H1 (cell line): ENCODE measurements at regions not wholly inside any gene's neighbourhood (a gene's known extent, or its start where the extent isn't known, plus 50 kb on each side); places are given as distances from the start of the nearest gene placed in this dataset.

Source experiments
- CTCF ChIA-PET: fragments of 300-600 bp; sonication (Branson Sonifier 250); formaldehyde crosslinking; loops from one replicate; lab custom pipeline; 2021; ENCODE audit not compliant: partially characterized antibody; lab: Charles Lee
- POLR2A ChIA-PET: fragments of 300-600 bp; sonication (Branson Sonifier 250); formaldehyde crosslinking; loops from one replicate; lab custom pipeline; 2021; ENCODE audit warnings: inconsistent platforms; ENCODE audit not compliant: partially characterized antibody; lab: Charles Lee
- DNase-seq, 2 experiments: peaks; one replicate each; pipeline versions ENCODE4 v3.0.0 to v3.0.0-alpha.2; 2010 to 2022; ENCODE audit warnings: low spot score in 2 of 2, low read depth in 1 of 2, mixed read lengths in 1 of 2
- FAIRE-seq: peaks from 2 replicates; lab custom pipeline; 2011; peaks lifted over from hg19 to GRCh38; lab: Jason Lieb, UNC
- H2AFZ ChIP-seq: 2 replicates; pipeline ENCODE4 v1.8.1; 2012; ENCODE audit warnings: low read length, inconsistent platforms
- H2AK5ac ChIP-seq: 2 replicates; pipeline ENCODE4 v1.6.1; 2013; ENCODE audit warnings: low read depth, low read length
- H2BK120ac ChIP-seq: replicated peaks from 2 replicates; pipeline ENCODE3; 2013; ENCODE audit warnings: low read depth, low read length, inconsistent platforms
- H2BK12ac ChIP-seq: 2 replicates; pipeline ENCODE4 v1.6.1; 2013; ENCODE audit warnings: low read depth, low read length
- H2BK15ac ChIP-seq: 2 replicates; pipeline ENCODE4 v1.6.1; 2013; ENCODE audit warnings: low read length
- H2BK20ac ChIP-seq: 2 replicates; pipeline ENCODE4 v1.6.1; 2013; ENCODE audit warnings: low read length
- H2BK5ac ChIP-seq: 2 replicates; pipeline ENCODE4 v1.6.1; 2013; ENCODE audit warnings: low read depth, low read length
- H3K14ac ChIP-seq: 2 replicates; pipeline ENCODE4 v1.6.1; 2013; ENCODE audit warnings: inconsistent platforms; ENCODE audit not compliant: insufficient read length
- H3K18ac ChIP-seq: 2 replicates; pipeline ENCODE4 v1.6.1; 2013; ENCODE audit warnings: low read length; ENCODE audit errors: extremely low read depth
- H3K23ac ChIP-seq: 2 replicates; pipeline ENCODE4 v1.6.1; 2013; ENCODE audit warnings: inconsistent platforms; ENCODE audit not compliant: insufficient read length
- H3K23me2 ChIP-seq: 2 replicates; pipeline ENCODE4 v1.6.1; 2013; ENCODE audit warnings: low read depth, low read length
- H3K27ac ChIP-seq: 2 replicates; pipeline ENCODE4 v1.6.1; 2011; ENCODE audit warnings: low read depth, low read length, inconsistent platforms
- H3K27me3 ChIP-seq, 4 experiments: replicated peaks in 1 of 4; 1 replicate in 1 of 4; 2 replicates in 3 of 4; pipeline versions ENCODE4 v1.6.1 to v1.8.1; 2011 to 2013; ENCODE audit warnings: low read length in 3 of 4, mild to moderate bottlenecking in 3 of 4, inconsistent platforms in 2 of 4, mixed read lengths in 2 of 4, moderate library complexity in 1 of 4; ENCODE audit not compliant: control insufficient read depth in 3 of 4, insufficient read depth in 3 of 4; ENCODE audit errors: extremely low read depth in 1 of 4
- H3K36me3 ChIP-seq, 4 experiments: 2 replicates each; pipeline versions ENCODE4 v1.6.1 to v1.8.1; 2011 to 2013; ENCODE audit warnings: mild to moderate bottlenecking in 4 of 4, low read length in 3 of 4, moderate library complexity in 2 of 4, control low read depth in 1 of 4, inconsistent platforms in 1 of 4; ENCODE audit not compliant: insufficient read depth in 4 of 4, control insufficient read depth in 2 of 4
- H3K4ac ChIP-seq: replicated peaks from 2 replicates; pipeline ENCODE3; 2013; ENCODE audit warnings: low read length, low read depth, mixed read lengths, inconsistent platforms; ENCODE audit not compliant: insufficient read length
- H3K4me1 ChIP-seq, 4 experiments: replicated peaks in 1 of 4; 1 replicate in 1 of 4; 2 replicates in 3 of 4; pipeline versions ENCODE4 v1.6.1 to v1.8.1; 2011 to 2013; ENCODE audit warnings: low read length in 3 of 4, inconsistent platforms in 2 of 4, mixed read lengths in 1 of 4; ENCODE audit not compliant: insufficient read depth in 4 of 4, control insufficient read depth in 3 of 4
- H3K4me2 ChIP-seq, 2 experiments: 2 replicates each; pipeline versions ENCODE4 v1.6.1 to v1.8.1; 2011 to 2013; ENCODE audit warnings: low read depth in 2 of 2, low read length in 2 of 2, control low read depth in 1 of 2, inconsistent platforms in 1 of 2, mild to moderate bottlenecking in 1 of 2; ENCODE audit not compliant: insufficient read depth in 1 of 2
- H3K4me3 ChIP-seq, 4 experiments: fragments of 200-600, 300-600 bp in 1 of 4; sonication (generic), shearing (Covaris generic), sonication (Bioruptor Twin) in 1 of 4; 2 replicates each; pipeline versions ENCODE4 v1.5.1 to v1.8.1; 2011 to 2016; ENCODE audit warnings: low read length in 4 of 4, low read depth in 3 of 4, control low read depth in 2 of 4, inconsistent platforms in 2 of 4, mild to moderate bottlenecking in 2 of 4, mixed read lengths in 1 of 4, moderate library complexity in 1 of 4; ENCODE audit not compliant: insufficient read depth in 2 of 4; ENCODE audit errors: extremely low read depth in 1 of 4
- H3K56ac ChIP-seq: replicated peaks from 2 replicates; pipeline ENCODE3; 2013; ENCODE audit warnings: low read depth, mild to moderate bottlenecking, mixed read lengths, low read length, inconsistent platforms; ENCODE audit not compliant: insufficient read length
- H3K79me1 ChIP-seq: 2 replicates; pipeline ENCODE4 v1.6.1; 2013; ENCODE audit warnings: low read depth, low read length, control low read depth
- H3K79me2 ChIP-seq, 2 experiments: 2 replicates each; pipeline versions ENCODE4 v1.6.1 to v1.8.1; 2012 to 2013; ENCODE audit warnings: low read length in 2 of 2, mild to moderate bottlenecking in 2 of 2, inconsistent platforms in 1 of 2; ENCODE audit not compliant: insufficient read depth in 2 of 2, control insufficient read depth in 1 of 2
- H3K9ac ChIP-seq, 4 experiments: replicated peaks in 1 of 4; 1 replicate in 1 of 4; 2 replicates in 3 of 4; pipeline versions ENCODE4 v1.6.1 to v1.8.1; 2011 to 2013; ENCODE audit warnings: low read depth in 3 of 4, low read length in 3 of 4, control low read depth in 2 of 4, mild to moderate bottlenecking in 2 of 4, moderate library complexity in 2 of 4, inconsistent platforms in 1 of 4; ENCODE audit errors: extremely low read depth in 1 of 4
- H3K9me3 ChIP-seq, 2 experiments: 2 replicates each; pipeline versions ENCODE4 v1.6.1 to v1.8.1; 2012 to 2013; ENCODE audit warnings: mild to moderate bottlenecking in 2 of 2, moderate library complexity in 2 of 2, control low read depth in 1 of 2, inconsistent platforms in 1 of 2, low read depth in 1 of 2, low read length in 1 of 2, mixed read lengths in 1 of 2; ENCODE audit not compliant: insufficient read depth in 2 of 2
- H4K20me1 ChIP-seq, 2 experiments: replicated peaks in 1 of 2; 2 replicates each; pipeline versions ENCODE3 to v1.8.1; 2011 to 2013; ENCODE audit warnings: inconsistent platforms in 2 of 2, low read length in 2 of 2, mild to moderate bottlenecking in 1 of 2; ENCODE audit not compliant: insufficient read depth in 2 of 2, control insufficient read depth in 1 of 2
- H4K5ac ChIP-seq: 2 replicates; pipeline ENCODE4 v1.6.1; 2013; ENCODE audit warnings: low read length, low read depth, mixed read lengths, inconsistent platforms; ENCODE audit not compliant: insufficient read length
- H4K8ac ChIP-seq: 2 replicates; pipeline ENCODE4 v1.8.0; 2013; ENCODE audit warnings: mild to moderate bottlenecking, moderate library complexity, low read length, inconsistent platforms; ENCODE audit not compliant: insufficient read depth; ENCODE audit errors: extremely low read depth
- H4K91ac ChIP-seq: replicated peaks from 2 replicates; pipeline ENCODE3; 2013; ENCODE audit warnings: low read length, mixed read lengths, inconsistent platforms; ENCODE audit not compliant: insufficient read length
- ASH2L ChIP-seq: fragments of 200-600, 300-600 bp; sonication (generic); IDR thresholded peaks from one replicate; pipeline ENCODE4 v1.7.1; 2017; ENCODE audit warnings: low read length
- CEBPB ChIP-seq: IDR thresholded peaks from 2 replicates; pipeline ENCODE4 v1.6.1; 2012; ENCODE audit warnings: low read depth, low read length
- KDM1A ChIP-seq: fragments of 200-600, 300-600 bp; sonication (generic); IDR thresholded peaks from 2 replicates; pipeline ENCODE4 v1.7.1; 2016; ENCODE audit warnings: mild to moderate bottlenecking, low read length, borderline replicate concordance
- POLR2A ChIP-seq, 2 experiments: IDR thresholded peaks; 1 replicate in 1 of 2; 2 replicates in 1 of 2; pipeline ENCODE4 v1.6.1; 2011; ENCODE audit warnings: low read depth in 2 of 2, low read length in 2 of 2, mild to moderate bottlenecking in 2 of 2; ENCODE audit errors: control extremely low read depth in 1 of 2
- RAD21 ChIP-seq, 2 experiments: IDR thresholded peaks in 1 of 2; conservative IDR thresholded peaks in 1 of 2; 2 replicates each; pipeline ENCODE4 v1.6.1; 2011; ENCODE audit warnings: low read depth in 2 of 2, low read length in 2 of 2, improper control_type of control experiment in 1 of 2, inconsistent platforms in 1 of 2, mild to moderate bottlenecking in 1 of 2, moderate library complexity in 1 of 2
- SIX5 ChIP-seq: IDR thresholded peaks from 2 replicates; pipeline ENCODE4 v1.6.1; 2011; ENCODE audit warnings: mild to moderate bottlenecking, low read depth, low read length
- SP1 ChIP-seq: IDR thresholded peaks from 2 replicates; pipeline ENCODE4 v1.6.1; 2011; ENCODE audit warnings: low read depth, low read length
- SUZ12 ChIP-seq: fragments of 200-600 bp; sonication (generic); IDR thresholded peaks from 2 replicates; pipeline ENCODE4 v1.6.1; 2012; ENCODE audit warnings: mild to moderate bottlenecking, inconsistent platforms, low read length, moderate library complexity, mixed read lengths
- TAF1 ChIP-seq: IDR thresholded peaks from 2 replicates; pipeline ENCODE4 v1.6.1; 2011; ENCODE audit warnings: mild to moderate bottlenecking, low read depth, low read length
- WGBS, 2 experiments: shearing (Covaris generic) in 1 of 2; methylation state at CpG; one replicate each; pipeline versions ENCODE4 v1.1.6 to v1.1.7; 2013 to 2015; ENCODE audit warnings: low lambda C conversion rate in 2 of 2, mixed read lengths in 2 of 2, inconsistent platforms in 1 of 2, low coverage in 1 of 2, missing lambda C conversion rate in 1 of 2; ENCODE audit not compliant: insufficient replicate concordance in 2 of 2, insufficient coverage in 1 of 2, insufficient read length in 1 of 2; ENCODE audit errors: extremely low coverage in 1 of 2, missing lambda C conversion rate in 1 of 2; 5-methylcytosine and 5-hydroxymethylcytosine counted together

DNA sequence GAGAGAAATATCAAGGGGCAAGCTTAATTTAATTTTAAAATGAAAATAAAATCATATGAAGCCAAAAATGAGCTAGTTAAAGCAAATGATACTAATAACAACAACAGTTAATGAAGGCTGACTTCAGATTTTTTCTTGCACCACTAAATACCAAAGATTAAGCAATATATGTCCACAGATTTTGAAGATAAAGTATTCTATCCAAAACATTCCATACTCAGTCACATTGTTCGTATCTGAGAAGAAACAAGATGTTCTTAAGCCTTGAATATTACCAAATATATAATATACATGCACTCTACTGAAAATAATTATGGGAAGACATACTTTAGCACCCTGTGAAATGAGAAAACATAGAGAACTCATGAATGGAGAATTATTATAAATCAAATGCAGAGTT is 593.3 kb upstream of the SYT4 start:
- Histone ChIP-seq H3K79me1 (no peaks in the 10 kb centered on the region), H3K14ac (no peak overlapping the region), H4K8ac (no peak overlapping the region), H3K4me2 (no peak overlapping the region), H3K18ac (no peak overlapping the region), H4K91ac (no peak overlapping the region), H3K56ac (no peak overlapping the region), H3K4me3 (no peak overlapping the region), H2BK12ac (no peak overlapping the region), H2AFZ (no peak overlapping the region), H3K9me3 (no peaks in the 10 kb centered on the region), H2BK20ac (no peak overlapping the region), H3K9ac (no peak overlapping the region), H3K27me3 (no peaks in the 10 kb centered on the region), H2BK15ac (no peak overlapping the region), H3K79me2 (no peaks in the 10 kb centered on the region), H2BK120ac (no peak overlapping the region), H4K20me1 (no peaks in the 10 kb centered on the region), H3K36me3 (no peaks in the 10 kb centered on the region)
- no peak for FAIRE-seq
- CTCF ChIA-PET, result interaction anchor here (0.6 kb wide), 1 partner anchor 179 kb away, joined by 4 read pairs; no protein-coding TSS in a partner anchor
- no peak for TF ChIP-seq ASH2L
- no peak for TF ChIP-seq KDM1A
- TF ChIP-seq RAD21 (IDR thresholded peaks at IDR 0.05 in 1 of 2, conservative IDR thresholded peaks at IDR 0.05 in 1 of 2; ENCODE audit: low read depth in 2 of 2, low read length in 2 of 2), result no peak
- no peak for TF ChIP-seq TAF1
- no peak for TF ChIP-seq SIX5
- TF ChIP-seq POLR2A (IDR thresholded peaks at IDR 0.05; ENCODE audit: control extremely low read depth in 1 of 2, low read depth in 2 of 2, low read length in 2 of 2), result no peak
- TF ChIP-seq SP1, result no peak
- no peak for TF ChIP-seq CEBPB
- TF ChIP-seq SUZ12, result no peak
- TF ChIP-seq, all 59 proteins: peak for 0
- Histone ChIP-seq H3K27ac (no peak overlapping the region), H2AK5ac (no peak overlapping the region), H3K23me2 (no peaks in the 10 kb centered on the region), H3K4ac (no peak overlapping the region), H3K4me1 (no peaks in the 10 kb centered on the region), H3K23ac (no peak overlapping the region), H2BK5ac (no peak overlapping the region), H4K5ac (no peak overlapping the region)
- POLR2A ChIA-PET, result no interaction called here
- no peak for DNase-seq
- WGBS, 2 experiments, result 79% methylated on average over 1 of the region's 1 CpG; no CpG with 5 or more reads in 1 of the 2 experiments
